Natural killer cell (primary cell): ENCODE measurements at regions not wholly inside any gene's neighbourhood (a gene's known extent, or its start where the extent isn't known, plus 50 kb on each side); places are given as distances from the start of the nearest gene placed in this dataset.
A peak's percentile ranks its signal among the peaks of the same experiment; 100 is the strongest.

Source experiments
- ATAC-seq, 3 donors: fragments of 150-1000 bp in 2 of 3; fragments of 200-7000 bp in 1 of 3; cut with Tn5 transposase; 1 replicate in 1 of 3; 2 replicates in 2 of 3; pipeline ENCODE4 v1.10.0; 2021; ENCODE audit warnings: mild to moderate bottlenecking in 2 of 3, moderate library complexity in 2 of 3
- DNase-seq, 2 donors: peaks; one replicate each; pipeline versions ENCODE4 v3.0.0 to v3.0.0-alpha.2; 2013 to 2021; ENCODE audit warnings: mixed read lengths in 1 of 2
- H3K27ac ChIP-seq: one replicate; pipeline ENCODE4 v1.5.1; 2013; ENCODE audit warnings: mild to moderate bottlenecking, low read length
- H3K27me3 ChIP-seq: one replicate; pipeline ENCODE4 v1.6.1; 2013; ENCODE audit warnings: low read length; ENCODE audit not compliant: control insufficient read depth, insufficient read depth
- H3K36me3 ChIP-seq: one replicate; pipeline ENCODE4 v1.6.1; 2013; ENCODE audit warnings: low read length; ENCODE audit not compliant: control insufficient read depth, insufficient read depth
- H3K4me1 ChIP-seq: one replicate; pipeline ENCODE4 v1.6.1; 2013; ENCODE audit warnings: low read length; ENCODE audit not compliant: control insufficient read depth, insufficient read depth
- H3K4me3 ChIP-seq: one replicate; pipeline ENCODE4 v1.5.1; 2013; ENCODE audit warnings: low read length
- H3K9me3 ChIP-seq: one replicate; pipeline ENCODE4 v1.6.1; 2013; ENCODE audit warnings: low read length; ENCODE audit not compliant: control insufficient read depth, insufficient read depth
- H3K27ac Mint-ChIP-seq, 2 donors: one replicate each; pipeline ENCODE4 v1.8.0; 2022; ENCODE audit warnings: mild to moderate bottlenecking in 2 of 2, mixed read lengths in 2 of 2, moderate library complexity in 1 of 2
- H3K27me3 Mint-ChIP-seq, 2 donors: one replicate each; pipeline ENCODE4 v1.8.0; 2022; ENCODE audit warnings: low read depth in 2 of 2, mixed read lengths in 2 of 2
- H3K36me3 Mint-ChIP-seq: one replicate; pipeline ENCODE4 v1.8.0; 2022; ENCODE audit warnings: mixed read lengths
- H3K4me1 Mint-ChIP-seq, 2 donors: one replicate each; pipeline ENCODE4 v1.8.0; 2022; ENCODE audit warnings: mixed read lengths in 2 of 2
- H3K4me3 Mint-ChIP-seq: one replicate; pipeline ENCODE4 v1.8.0; 2022; ENCODE audit warnings: mild to moderate bottlenecking, moderate library complexity, mixed read lengths
- H3K9me3 Mint-ChIP-seq, 2 donors: one replicate each; pipeline ENCODE4 v1.8.0; 2022; ENCODE audit warnings: mixed read lengths in 2 of 2
- WGBS: methylation state at CpG from one replicate; pipeline ENCODE4 v1.1.7; 2013; ENCODE audit warnings: missing lambda C conversion rate; ENCODE audit not compliant: insufficient coverage; 5-methylcytosine and 5-hydroxymethylcytosine counted together
- intact Hi-C: fragments of 100-400 bp; cut with micrococcal nuclease; formaldehyde crosslinking; loops from one replicate; pipeline ENCODE4 v1.14.2; 2022
- TF ChIP-seq, protein P1 (sequence below): fragments of 200-600 bp; IDR thresholded peaks from one replicate; pipeline ENCODE4 v1.8.0; 2022; ENCODE audit warnings: antibody characterized with exemption

DNA sequence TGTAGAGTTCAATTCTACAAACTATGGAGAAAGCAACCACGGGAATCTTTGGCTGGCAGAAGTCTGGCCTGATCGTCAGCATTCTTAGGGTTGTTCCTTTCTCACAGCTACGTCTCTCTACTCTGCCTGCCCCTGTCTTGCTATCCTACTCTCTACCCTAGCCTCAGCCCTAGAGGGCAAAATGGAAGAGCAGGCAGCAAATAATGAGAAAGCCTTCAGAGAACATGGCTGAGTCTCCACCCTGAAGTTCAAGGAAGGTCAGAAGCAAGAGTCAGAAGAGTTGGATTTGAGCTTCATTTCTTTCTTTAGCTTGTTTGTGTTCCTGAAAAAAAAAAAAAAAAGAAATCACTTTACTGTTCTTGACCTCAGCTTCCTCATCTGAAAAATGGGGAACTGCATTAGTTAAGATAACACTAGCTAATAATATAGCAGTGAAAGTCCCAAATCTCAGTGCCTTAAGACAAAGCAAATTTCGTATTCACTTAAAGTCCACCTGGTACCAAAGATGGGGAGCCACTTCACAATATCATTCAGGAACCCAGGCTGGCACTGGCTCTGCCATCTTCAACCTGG lies 50.2 kb upstream of the CCND2 start:
- intact Hi-C loops: no loop called here
- no peak overlapping the region for H3K27ac ChIP-seq
- peaks cover 14 to 23% of the 10 kb centered on the region in 2 donors for H3K27me3 Mint-ChIP-seq
- H3K36me3 ChIP-seq: no peaks in the 10 kb centered on the region
- TF ChIP-seq, protein P1, sequence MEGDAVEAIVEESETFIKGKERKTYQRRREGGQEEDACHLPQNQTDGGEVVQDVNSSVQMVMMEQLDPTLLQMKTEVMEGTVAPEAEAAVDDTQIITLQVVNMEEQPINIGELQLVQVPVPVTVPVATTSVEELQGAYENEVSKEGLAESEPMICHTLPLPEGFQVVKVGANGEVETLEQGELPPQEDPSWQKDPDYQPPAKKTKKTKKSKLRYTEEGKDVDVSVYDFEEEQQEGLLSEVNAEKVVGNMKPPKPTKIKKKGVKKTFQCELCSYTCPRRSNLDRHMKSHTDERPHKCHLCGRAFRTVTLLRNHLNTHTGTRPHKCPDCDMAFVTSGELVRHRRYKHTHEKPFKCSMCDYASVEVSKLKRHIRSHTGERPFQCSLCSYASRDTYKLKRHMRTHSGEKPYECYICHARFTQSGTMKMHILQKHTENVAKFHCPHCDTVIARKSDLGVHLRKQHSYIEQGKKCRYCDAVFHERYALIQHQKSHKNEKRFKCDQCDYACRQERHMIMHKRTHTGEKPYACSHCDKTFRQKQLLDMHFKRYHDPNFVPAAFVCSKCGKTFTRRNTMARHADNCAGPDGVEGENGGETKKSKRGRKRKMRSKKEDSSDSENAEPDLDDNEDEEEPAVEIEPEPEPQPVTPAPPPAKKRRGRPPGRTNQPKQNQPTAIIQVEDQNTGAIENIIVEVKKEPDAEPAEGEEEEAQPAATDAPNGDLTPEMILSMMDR: no peak
- H3K9me3 ChIP-seq: no peaks in the 10 kb centered on the region
- no peak overlapping the region for H3K27ac Mint-ChIP-seq
- no peak for DNase-seq
- H3K36me3 Mint-ChIP-seq: no peaks in the 10 kb centered on the region
- no peaks in the 10 kb centered on the region for H3K27me3 ChIP-seq
- no peak overlapping the region for H3K4me3 ChIP-seq
- WGBS: 85% methylated on average over 4 of the region's 4 CpGs
- H3K9me3 Mint-ChIP-seq: no peaks in the 10 kb centered on the region
- no peak for ATAC-seq
- peaks cover 10% of the 10 kb centered on the region for H3K4me1 ChIP-seq
- no peak overlapping the region for H3K4me3 Mint-ChIP-seq
- H3K4me1 Mint-ChIP-seq: peaks cover 13 to 17% of the 10 kb centered on the region in 2 donors

DNA sequence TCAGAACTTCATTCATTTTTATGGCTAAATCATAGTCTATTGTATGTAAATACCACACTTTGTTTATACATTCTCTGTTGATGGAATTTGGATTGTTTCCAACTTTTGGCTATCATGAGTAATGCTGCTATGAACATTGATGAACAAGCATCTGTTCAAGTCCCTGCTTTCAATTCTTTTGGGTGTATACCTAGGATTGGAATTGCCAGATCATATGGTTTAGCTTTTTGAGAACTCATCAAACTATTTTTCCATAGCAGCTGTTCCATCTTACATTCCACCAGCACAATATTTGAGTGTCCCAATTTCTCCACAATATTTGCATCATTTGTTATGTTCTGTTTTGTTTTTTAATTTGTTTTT lies 52.3 kb upstream of the CCND2 start:
- no peak overlapping the region for H3K27ac ChIP-seq
- ATAC-seq (no peak), DNase-seq (no peak)
- intact Hi-C loops: no loop called here
- no peaks in the 10 kb centered on the region for H3K9me3 ChIP-seq
- no peaks in the 10 kb centered on the region for H3K27me3 ChIP-seq
- H3K36me3 Mint-ChIP-seq: no peaks in the 10 kb centered on the region
- H3K4me1 ChIP-seq: peaks cover 10% of the 10 kb centered on the region
- no peak overlapping the region for H3K4me3 ChIP-seq
- H3K36me3 ChIP-seq: no peaks in the 10 kb centered on the region
- no peak overlapping the region for H3K27ac Mint-ChIP-seq
- no peak overlapping the region for H3K4me3 Mint-ChIP-seq
- H3K4me1 Mint-ChIP-seq: peaks cover 14 to 18% of the 10 kb centered on the region in 2 donors
- H3K27me3 Mint-ChIP-seq: peaks cover 14 to 18% of the 10 kb centered on the region in 2 donors
- TF ChIP-seq, protein P1: no peak
- H3K9me3 Mint-ChIP-seq: no peaks in the 10 kb centered on the region

DNA sequence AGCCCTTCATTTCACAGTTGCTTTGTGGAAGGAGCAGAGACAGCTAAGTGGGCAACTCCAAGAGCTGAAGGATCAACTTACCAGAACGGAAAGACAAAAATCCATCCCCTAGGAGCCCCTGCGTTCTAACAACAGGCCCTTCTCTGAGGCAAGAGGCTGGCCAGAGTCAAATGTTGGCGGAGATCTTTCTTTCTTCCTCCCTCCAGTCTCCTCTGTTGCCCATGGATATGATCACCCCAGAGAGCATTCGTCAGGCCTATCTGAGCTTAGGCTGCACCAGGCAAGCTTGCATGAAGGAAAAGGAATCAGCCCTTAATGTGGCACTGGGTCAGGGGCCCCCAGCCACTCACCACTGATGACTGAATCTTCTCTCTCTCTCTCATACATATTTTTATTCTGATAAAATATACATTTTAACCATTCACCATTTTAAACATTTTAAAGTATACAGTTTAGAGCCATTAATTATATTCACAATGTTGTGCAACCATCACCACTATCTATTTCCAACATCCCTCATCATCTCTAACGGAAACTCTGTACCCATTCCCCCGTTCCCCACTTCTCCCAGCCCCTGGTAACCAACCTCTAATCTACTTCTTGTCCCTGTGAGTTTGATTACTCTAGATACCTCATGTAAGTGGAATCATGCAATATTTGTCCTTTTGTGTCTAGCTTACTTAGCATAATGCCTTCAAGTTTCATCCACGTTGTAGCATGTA lies 52.9 kb upstream of the CCND2 start:
- Histone ChIP-seq H3K4me1 (peaks cover 13% of the 10 kb centered on the region), H3K4me3 (no peak overlapping the region), H3K36me3 (no peaks in the 10 kb centered on the region), H3K9me3 (no peaks in the 10 kb centered on the region), H3K27ac (no peak overlapping the region), H3K27me3 (no peaks in the 10 kb centered on the region)
- Mint-ChIP-seq H3K27ac (no peak overlapping the region), H3K4me3 (no peak overlapping the region), H3K9me3 (no peaks in the 10 kb centered on the region), H3K27me3 (peaks cover 11 to 15% of the 10 kb centered on the region in 2 donors), H3K4me1 (peaks cover 16 to 22% of the 10 kb centered on the region in 2 donors), H3K36me3 (no peaks in the 10 kb centered on the region)
- DNase-seq (no peak), ATAC-seq (no peak)
- WGBS: 95% methylated on average over 6 of the region's 7 CpGs
- TF ChIP-seq, protein P1: no peak
- intact Hi-C loops: no loop called here

DNA sequence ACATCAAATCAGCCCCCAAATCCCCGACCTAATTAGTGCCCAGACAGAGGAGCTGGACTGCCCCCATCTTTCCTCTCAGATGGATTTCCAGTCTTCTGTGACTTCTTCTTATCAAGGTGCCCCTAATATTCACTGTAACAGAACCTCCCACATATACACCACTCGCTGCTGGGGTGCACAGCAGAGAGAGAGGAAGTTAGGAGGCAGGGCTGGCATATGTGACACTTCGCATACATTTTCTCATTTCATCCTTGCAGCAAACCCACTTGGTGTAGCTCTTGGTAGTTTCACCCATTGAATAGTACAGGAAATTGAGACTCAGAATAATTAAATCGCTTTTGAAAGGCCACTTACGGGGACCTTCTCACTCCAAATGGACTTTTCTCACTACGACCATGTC lies 56.5 kb upstream of the CCND2 start:
- peaks cover 18 to 19% of the 10 kb centered on the region in 2 donors for H3K4me1 Mint-ChIP-seq
- DNase-seq: peak in 1 of 2 donors; percentile 27
- no peaks in the 10 kb centered on the region for H3K9me3 Mint-ChIP-seq
- ATAC-seq: peak in 1 of 3 donors; percentile 62
- Histone ChIP-seq H3K27ac (no peak overlapping the region), H3K27me3 (no peaks in the 10 kb centered on the region), H3K9me3 (no peaks in the 10 kb centered on the region), H3K4me3 (no peak overlapping the region), H3K36me3 (no peaks in the 10 kb centered on the region), H3K4me1 (peaks cover 14% of the 10 kb centered on the region)
- WGBS: 48% methylated on average over 6 of the region's 6 CpGs
- peaks cover 0 to 3% of the 10 kb centered on the region in 2 donors for H3K27me3 Mint-ChIP-seq
- TF ChIP-seq, protein P1: no peak
- H3K27ac Mint-ChIP-seq: no peak overlapping the region
- no peaks in the 10 kb centered on the region for H3K36me3 Mint-ChIP-seq
- H3K4me3 Mint-ChIP-seq: no peak overlapping the region
- intact Hi-C loops: no loop called here
